Astrocyte (in vitro differentiated cells and primary cell): ENCODE measurements at regions not wholly inside any gene's neighbourhood (a gene's known extent, or its start where the extent isn't known, plus 50 kb on each side); places are given as distances from the start of the nearest gene placed in this dataset.
A peak's percentile ranks its signal among the peaks of the same experiment; 100 is the strongest.

Source experiments
- DNase-seq: peaks from one replicate; pipeline ENCODE4 v3.0.0-alpha.2; 2010; ENCODE audit warnings: low read depth
- FAIRE-seq: peaks from 2 replicates; lab custom pipeline; 2011; peaks lifted over from hg19 to GRCh38; lab: Jason Lieb, UNC
- H2AFZ ChIP-seq: 2 replicates; pipeline ENCODE4 v1.6.0; 2012; ENCODE audit warnings: low read depth, low read length, inconsistent platforms
- H3K27ac ChIP-seq: 2 replicates; pipeline ENCODE4 v1.5.1; 2011; ENCODE audit warnings: low read depth, low read length, inconsistent platforms
- H3K27me3 ChIP-seq: 2 replicates; pipeline ENCODE4 v1.6.0; 2011; ENCODE audit warnings: low read length, inconsistent platforms; ENCODE audit not compliant: insufficient read depth
- H3K36me3 ChIP-seq: 2 replicates; pipeline ENCODE4 v1.5.1; 2011; ENCODE audit warnings: low read length, inconsistent platforms; ENCODE audit not compliant: insufficient read depth
- H3K4me1 ChIP-seq: 2 replicates; pipeline ENCODE4 v1.5.1; 2011; ENCODE audit warnings: low read length, inconsistent platforms; ENCODE audit not compliant: insufficient read depth
- H3K4me2 ChIP-seq: 2 replicates; pipeline ENCODE4 v1.6.0; 2012; ENCODE audit warnings: low read length, inconsistent platforms
- H3K4me3 ChIP-seq: 2 replicates; pipeline ENCODE4 v1.5.1; 2011; ENCODE audit warnings: low read depth, mild to moderate bottlenecking, low read length, inconsistent platforms; ENCODE audit not compliant: insufficient read depth
- H3K79me2 ChIP-seq: 2 replicates; pipeline ENCODE4 v1.6.0; 2012; ENCODE audit warnings: mild to moderate bottlenecking, low read length, inconsistent platforms; ENCODE audit not compliant: insufficient read depth
- H3K9ac ChIP-seq: 2 replicates; pipeline ENCODE4 v1.6.0; 2012; ENCODE audit warnings: mild to moderate bottlenecking, low read length, inconsistent platforms
- H3K9me3 ChIP-seq: 2 replicates; pipeline ENCODE4 v1.5.1; 2012; ENCODE audit warnings: low read depth, mild to moderate bottlenecking, low read length, inconsistent platforms; ENCODE audit not compliant: insufficient read depth
- H4K20me1 ChIP-seq: 2 replicates; pipeline ENCODE4 v1.6.0; 2012; ENCODE audit warnings: low read length, inconsistent platforms; ENCODE audit not compliant: insufficient read depth
- H3K27ac Mint-ChIP-seq: one replicate; pipeline ENCODE4 v1.8.0; 2021; ENCODE audit warnings: mild to moderate bottlenecking, mixed read lengths; ENCODE audit not compliant: unreplicated experiment
- H3K27me3 Mint-ChIP-seq: one replicate; pipeline ENCODE4 v1.8.0; 2021; ENCODE audit warnings: low read depth, mixed read lengths; ENCODE audit not compliant: unreplicated experiment
- H3K36me3 Mint-ChIP-seq: one replicate; pipeline ENCODE4 v1.8.0; 2021; ENCODE audit warnings: low read depth, mixed read lengths; ENCODE audit not compliant: unreplicated experiment
- H3K4me1 Mint-ChIP-seq: one replicate; pipeline ENCODE4 v1.8.0; 2021; ENCODE audit warnings: low read depth, mixed read lengths; ENCODE audit not compliant: unreplicated experiment
- H3K4me3 Mint-ChIP-seq: one replicate; pipeline ENCODE4 v1.8.0; 2021; ENCODE audit warnings: mild to moderate bottlenecking, moderate library complexity, mixed read lengths; ENCODE audit not compliant: unreplicated experiment
- H3K9me3 Mint-ChIP-seq: one replicate; pipeline ENCODE4 v1.8.0; 2021; ENCODE audit warnings: mild to moderate bottlenecking, mixed read lengths; ENCODE audit not compliant: unreplicated experiment
- EZH2 ChIP-seq: IDR thresholded peaks from 2 replicates; pipeline ENCODE4 v1.6.1; 2012; ENCODE audit warnings: mild to moderate bottlenecking, low read length, inconsistent platforms; ENCODE audit not compliant: insufficient read depth
- TF ChIP-seq, protein P1 (sequence below): IDR thresholded peaks from 2 replicates; pipeline ENCODE4 v1.5.1; 2011; ENCODE audit warnings: low read depth, mild to moderate bottlenecking, inconsistent platforms, low read length, moderate library complexity; ENCODE audit not compliant: insufficient read depth

- H3K36me3 ChIP-seq: no peaks in the 10 kb centered on the region
- Mint-ChIP-seq H3K27me3 (no peaks in the 10 kb centered on the region), H3K27ac (no peak overlapping the region), H3K36me3 (no peaks in the 10 kb centered on the region), H3K4me3 (no peak overlapping the region), H3K4me1 (peaks cover 8% of the 10 kb centered on the region), H3K9me3 (peaks cover 3% of the 10 kb centered on the region)
- FAIRE-seq (no peak), DNase-seq (peak; percentile 8)
- no peak overlapping the region for H3K9ac ChIP-seq
- no peaks in the 10 kb centered on the region for H3K27me3 ChIP-seq
- H3K4me2 ChIP-seq: no peak overlapping the region
- TF ChIP-seq, protein P1, sequence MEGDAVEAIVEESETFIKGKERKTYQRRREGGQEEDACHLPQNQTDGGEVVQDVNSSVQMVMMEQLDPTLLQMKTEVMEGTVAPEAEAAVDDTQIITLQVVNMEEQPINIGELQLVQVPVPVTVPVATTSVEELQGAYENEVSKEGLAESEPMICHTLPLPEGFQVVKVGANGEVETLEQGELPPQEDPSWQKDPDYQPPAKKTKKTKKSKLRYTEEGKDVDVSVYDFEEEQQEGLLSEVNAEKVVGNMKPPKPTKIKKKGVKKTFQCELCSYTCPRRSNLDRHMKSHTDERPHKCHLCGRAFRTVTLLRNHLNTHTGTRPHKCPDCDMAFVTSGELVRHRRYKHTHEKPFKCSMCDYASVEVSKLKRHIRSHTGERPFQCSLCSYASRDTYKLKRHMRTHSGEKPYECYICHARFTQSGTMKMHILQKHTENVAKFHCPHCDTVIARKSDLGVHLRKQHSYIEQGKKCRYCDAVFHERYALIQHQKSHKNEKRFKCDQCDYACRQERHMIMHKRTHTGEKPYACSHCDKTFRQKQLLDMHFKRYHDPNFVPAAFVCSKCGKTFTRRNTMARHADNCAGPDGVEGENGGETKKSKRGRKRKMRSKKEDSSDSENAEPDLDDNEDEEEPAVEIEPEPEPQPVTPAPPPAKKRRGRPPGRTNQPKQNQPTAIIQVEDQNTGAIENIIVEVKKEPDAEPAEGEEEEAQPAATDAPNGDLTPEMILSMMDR: no peak
- no peak for TF ChIP-seq EZH2
- no peaks in the 10 kb centered on the region for H3K4me1 ChIP-seq
- H4K20me1 ChIP-seq: no peaks in the 10 kb centered on the region
- no peak overlapping the region for H3K27ac ChIP-seq
- H3K4me3 ChIP-seq: no peak overlapping the region
- no peak overlapping the region for H2AFZ ChIP-seq
- H3K9me3 ChIP-seq: no peaks in the 10 kb centered on the region
- H3K79me2 ChIP-seq: no peaks in the 10 kb centered on the region
These were observed 184.3 kb upstream of the MBL2 start for GRCh38 chr10:52956861-52957260.

- Histone ChIP-seq H3K27ac (no peak overlapping the region), H2AFZ (no peak overlapping the region), H3K9ac (no peak overlapping the region), H3K27me3 (no peaks in the 10 kb centered on the region), H3K4me2 (no peak overlapping the region), H3K4me3 (no peak overlapping the region), H3K36me3 (no peaks in the 10 kb centered on the region), H3K79me2 (no peaks in the 10 kb centered on the region), H3K4me1 (no peaks in the 10 kb centered on the region), H3K9me3 (no peaks in the 10 kb centered on the region), H4K20me1 (no peaks in the 10 kb centered on the region)
- Mint-ChIP-seq H3K27me3 (no peaks in the 10 kb centered on the region), H3K4me1 (peaks cover 8% of the 10 kb centered on the region), H3K36me3 (no peaks in the 10 kb centered on the region), H3K27ac (no peak overlapping the region), H3K9me3 (peaks cover 3% of the 10 kb centered on the region), H3K4me3 (no peak overlapping the region)
- TF ChIP-seq, protein P1: no peak
- TF ChIP-seq EZH2: no peak
- no peak for FAIRE-seq
- DNase-seq: peak; percentile 3
These were observed 183.9 kb upstream of the MBL2 start for GRCh38 chr10:52956461-52956860.

- no peaks in the 10 kb centered on the region for H3K9me3 ChIP-seq
- H2AFZ ChIP-seq: no peak overlapping the region
- no peaks in the 10 kb centered on the region for H3K36me3 Mint-ChIP-seq
- TF ChIP-seq EZH2: no peak
- TF ChIP-seq, protein P1: no peak
- no peak overlapping the region for H3K4me3 Mint-ChIP-seq
- no peaks in the 10 kb centered on the region for H3K36me3 ChIP-seq
- no peak overlapping the region for H3K4me2 ChIP-seq
- no peaks in the 10 kb centered on the region for H3K4me1 ChIP-seq
- no peaks in the 10 kb centered on the region for H3K27me3 Mint-ChIP-seq
- no peak overlapping the region for H3K27ac ChIP-seq
- H3K27me3 ChIP-seq: no peaks in the 10 kb centered on the region
- peaks cover 8% of the 10 kb centered on the region for H3K4me1 Mint-ChIP-seq
- H3K4me3 ChIP-seq: no peak overlapping the region
- H3K79me2 ChIP-seq: no peaks in the 10 kb centered on the region
- DNase-seq: no peak
- no peaks in the 10 kb centered on the region for H4K20me1 ChIP-seq
- no peak overlapping the region for H3K9ac ChIP-seq
- FAIRE-seq: no peak
- peaks cover 3% of the 10 kb centered on the region for H3K9me3 Mint-ChIP-seq
- no peak overlapping the region for H3K27ac Mint-ChIP-seq
These were observed 182.8 kb upstream of the MBL2 start for GRCh38 chr10:52955337-52955736.
